ENCODE measurements at regions not wholly inside any gene's neighbourhood (a gene's known extent, or its start where the extent isn't known, plus 50 kb on each side); places are given as distances from the start of the nearest gene placed in this dataset.

DNA sequence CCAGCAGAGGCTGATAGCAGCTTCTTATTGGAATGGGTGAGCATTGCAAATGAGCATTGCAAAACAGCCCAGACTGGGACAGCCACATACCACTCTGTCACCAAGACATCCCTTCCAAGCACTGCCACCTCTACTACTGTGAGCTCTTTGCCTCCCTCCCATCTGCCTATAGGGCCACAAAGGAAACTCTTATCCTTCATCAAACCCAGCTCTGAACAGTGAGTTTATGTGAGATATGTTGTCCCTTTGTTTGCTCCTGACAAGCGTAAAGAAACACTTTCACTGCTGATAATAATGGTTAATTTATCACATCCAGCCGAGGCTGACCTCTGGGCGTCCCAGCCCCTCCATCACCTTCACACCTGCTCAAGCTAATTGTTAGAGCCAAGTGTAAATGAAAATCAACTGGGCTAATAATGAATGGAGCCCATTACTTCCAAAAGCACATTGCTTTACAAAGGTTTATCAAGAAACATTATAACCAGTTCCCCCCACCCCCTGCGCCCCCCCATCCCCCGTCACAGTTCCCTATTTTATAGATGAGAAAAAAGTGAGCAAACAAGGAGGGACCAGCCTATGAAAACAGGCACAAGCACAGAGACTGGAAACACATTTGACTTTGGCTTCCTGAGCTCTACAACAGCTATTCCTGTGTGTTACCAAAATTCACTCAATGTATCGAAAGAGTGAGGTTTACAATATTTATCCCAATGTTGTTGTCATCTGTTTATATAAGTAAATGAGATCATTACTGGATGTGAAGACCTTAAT is 146.3 kb downstream of the ANXA2 start:
- no peak overlapping the region for H3K4me2 ChIP-seq (ENCODE audit: low read length)
- H3K4me1 ChIP-seq = no peaks in the 10 kb centered on the region
- no peak overlapping the region for H2AFZ ChIP-seq
- H3K27ac ChIP-seq = no peak overlapping the region
- H3K9ac ChIP-seq = no peak overlapping the region
- H3K79me2 ChIP-seq = no peaks in the 10 kb centered on the region
- no peaks in the 10 kb centered on the region for H3K27me3 ChIP-seq (ENCODE audit: control insufficient read depth, insufficient read depth, low read length)
- no peaks in the 10 kb centered on the region for H3K9me3 ChIP-seq (ENCODE audit: control insufficient read depth, low read length)
- TF ChIP-seq, protein P1, sequence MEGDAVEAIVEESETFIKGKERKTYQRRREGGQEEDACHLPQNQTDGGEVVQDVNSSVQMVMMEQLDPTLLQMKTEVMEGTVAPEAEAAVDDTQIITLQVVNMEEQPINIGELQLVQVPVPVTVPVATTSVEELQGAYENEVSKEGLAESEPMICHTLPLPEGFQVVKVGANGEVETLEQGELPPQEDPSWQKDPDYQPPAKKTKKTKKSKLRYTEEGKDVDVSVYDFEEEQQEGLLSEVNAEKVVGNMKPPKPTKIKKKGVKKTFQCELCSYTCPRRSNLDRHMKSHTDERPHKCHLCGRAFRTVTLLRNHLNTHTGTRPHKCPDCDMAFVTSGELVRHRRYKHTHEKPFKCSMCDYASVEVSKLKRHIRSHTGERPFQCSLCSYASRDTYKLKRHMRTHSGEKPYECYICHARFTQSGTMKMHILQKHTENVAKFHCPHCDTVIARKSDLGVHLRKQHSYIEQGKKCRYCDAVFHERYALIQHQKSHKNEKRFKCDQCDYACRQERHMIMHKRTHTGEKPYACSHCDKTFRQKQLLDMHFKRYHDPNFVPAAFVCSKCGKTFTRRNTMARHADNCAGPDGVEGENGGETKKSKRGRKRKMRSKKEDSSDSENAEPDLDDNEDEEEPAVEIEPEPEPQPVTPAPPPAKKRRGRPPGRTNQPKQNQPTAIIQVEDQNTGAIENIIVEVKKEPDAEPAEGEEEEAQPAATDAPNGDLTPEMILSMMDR (IDR thresholded peaks at IDR 0.05) = no peak
- no peaks in the 10 kb centered on the region for H3K36me3 ChIP-seq (ENCODE audit: control insufficient read depth, insufficient read depth, low read length)
- no peak overlapping the region for H3K4me3 ChIP-seq (ENCODE audit: low read depth, low read length)

DNA sequence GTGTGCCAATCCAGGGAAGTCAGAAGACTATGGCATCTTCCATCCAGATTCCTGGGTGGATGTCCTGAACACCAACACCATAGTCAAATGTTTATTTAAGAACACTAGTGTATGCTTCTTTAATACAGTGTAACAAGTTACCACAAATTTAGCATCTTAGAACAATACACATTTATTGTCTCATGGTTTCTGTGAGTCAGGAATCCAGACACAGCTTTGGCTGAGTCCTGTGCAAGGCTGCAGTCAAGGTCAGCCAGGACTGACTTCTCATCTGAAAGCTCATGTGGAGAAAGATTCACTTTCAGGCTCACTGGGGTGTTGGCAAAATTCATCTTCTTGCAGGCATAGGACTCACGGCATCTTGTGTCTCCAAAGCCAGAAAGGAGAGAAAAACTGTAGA is 143.4 kb downstream of the ANXA2 start:
- no peaks in the 10 kb centered on the region for H3K36me3 ChIP-seq (ENCODE audit: control insufficient read depth, insufficient read depth, low read length)
- TF ChIP-seq, protein P1 (IDR thresholded peaks at IDR 0.05) = no peak

GRCh38 chr15:60255390-60255789 is 142.4 kb downstream of the ANXA2 start:
- no peak overlapping the region for H2AFZ ChIP-seq
- no peak overlapping the region for H3K4me3 ChIP-seq (ENCODE audit: low read depth, low read length)
- no peaks in the 10 kb centered on the region for H3K36me3 ChIP-seq (ENCODE audit: control insufficient read depth, insufficient read depth, low read length)
- H3K79me2 ChIP-seq = no peaks in the 10 kb centered on the region
- H3K4me2 ChIP-seq (ENCODE audit: low read length) = no peak overlapping the region
- no peak overlapping the region for H3K27ac ChIP-seq
- no peaks in the 10 kb centered on the region for H3K9me3 ChIP-seq (ENCODE audit: control insufficient read depth, low read length)
- no peaks in the 10 kb centered on the region for H3K27me3 ChIP-seq (ENCODE audit: control insufficient read depth, insufficient read depth, low read length)
- TF ChIP-seq, protein P1 (IDR thresholded peaks at IDR 0.05) = no peak
- no peak overlapping the region for H3K9ac ChIP-seq
- no peaks in the 10 kb centered on the region for H3K4me1 ChIP-seq

More for the DNA sequence above, 143.4 kb downstream of the ANXA2 start:
- Histone ChIP-seq H3K27ac (no peak overlapping the region), H3K4me3 (ENCODE audit: low read depth, low read length) (no peak overlapping the region), H3K9ac (no peak overlapping the region), H3K4me1 (no peaks in the 10 kb centered on the region), H3K4me2 (ENCODE audit: low read length) (no peak overlapping the region), H2AFZ (no peak overlapping the region), H3K9me3 (ENCODE audit: control insufficient read depth, low read length) (no peaks in the 10 kb centered on the region), H3K79me2 (no peaks in the 10 kb centered on the region), H3K27me3 (ENCODE audit: control insufficient read depth, insufficient read depth, low read length) (no peaks in the 10 kb centered on the region)

DNA sequence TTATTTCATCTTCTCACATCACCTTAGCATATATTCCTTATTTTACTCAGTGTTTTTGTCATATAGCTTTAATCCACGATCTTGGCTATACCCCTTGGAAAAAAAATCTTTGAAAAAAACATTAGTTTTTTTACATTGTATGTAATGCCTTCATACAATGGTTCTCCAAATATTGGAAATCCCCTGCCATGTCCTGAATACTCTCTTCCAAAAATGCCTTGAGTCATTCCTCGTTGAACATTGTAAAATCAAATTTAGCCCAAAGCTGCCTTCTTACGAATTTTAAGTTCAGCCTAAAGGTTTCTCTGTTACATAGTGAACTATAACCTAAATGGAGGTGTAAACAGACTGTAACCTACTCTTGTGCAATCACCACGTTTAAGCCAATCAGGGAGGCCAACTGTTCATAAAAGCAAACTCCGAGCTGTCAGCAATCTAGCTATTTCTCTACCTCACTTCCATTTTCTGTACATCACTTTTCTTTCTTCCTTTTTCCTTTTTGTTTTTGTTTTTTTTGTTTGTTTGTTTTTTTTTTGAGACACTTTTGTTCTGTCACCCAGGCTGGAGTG is 140.1 kb downstream of the ANXA2 start:
- no peak overlapping the region for H3K4me2 ChIP-seq (ENCODE audit: low read length)
- no peaks in the 10 kb centered on the region for H3K9me3 ChIP-seq (ENCODE audit: control insufficient read depth, low read length)
- no peaks in the 10 kb centered on the region for H3K36me3 ChIP-seq (ENCODE audit: control insufficient read depth, insufficient read depth, low read length)
- H3K4me1 ChIP-seq = no peaks in the 10 kb centered on the region
- H3K9ac ChIP-seq = no peak overlapping the region
- H3K4me3 ChIP-seq (ENCODE audit: low read depth, low read length) = no peak overlapping the region
- H2AFZ ChIP-seq = no peak overlapping the region
- no peaks in the 10 kb centered on the region for H3K27me3 ChIP-seq (ENCODE audit: control insufficient read depth, insufficient read depth, low read length)
- TF ChIP-seq, protein P1 (IDR thresholded peaks at IDR 0.05) = no peak
- no peak overlapping the region for H3K27ac ChIP-seq
- H3K79me2 ChIP-seq = no peaks in the 10 kb centered on the region

DNA sequence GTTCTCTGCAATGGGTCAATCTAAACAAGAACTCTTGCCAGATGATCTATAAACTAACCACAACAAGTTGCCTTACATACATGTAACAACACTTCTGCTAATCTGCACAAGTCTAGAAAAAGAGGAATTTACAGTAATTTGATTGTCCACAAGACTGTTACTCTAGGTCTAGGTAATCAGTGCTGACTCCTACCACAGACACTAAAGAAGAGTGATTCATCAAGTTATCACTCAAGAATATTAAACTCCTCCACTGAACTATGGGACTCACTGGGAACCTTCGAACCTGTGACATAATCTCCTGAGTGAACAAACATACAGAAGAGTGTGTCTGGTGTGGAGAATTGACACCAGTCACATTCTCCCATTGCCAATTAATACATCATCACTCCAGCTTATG is 138.3 kb downstream of the ANXA2 start:
- no peak overlapping the region for H3K27ac ChIP-seq
- no peak overlapping the region for H3K4me3 ChIP-seq (ENCODE audit: low read depth, low read length)
- H3K36me3 ChIP-seq (ENCODE audit: control insufficient read depth, insufficient read depth, low read length) = no peaks in the 10 kb centered on the region
- no peaks in the 10 kb centered on the region for H3K79me2 ChIP-seq
- H3K9ac ChIP-seq = no peak overlapping the region
- no peaks in the 10 kb centered on the region for H3K4me1 ChIP-seq
- no peaks in the 10 kb centered on the region for H3K27me3 ChIP-seq (ENCODE audit: control insufficient read depth, insufficient read depth, low read length)
- TF ChIP-seq, protein P1 (IDR thresholded peaks at IDR 0.05) = no peak
- H3K9me3 ChIP-seq (ENCODE audit: control insufficient read depth, low read length) = no peaks in the 10 kb centered on the region
- no peak overlapping the region for H2AFZ ChIP-seq
- no peak overlapping the region for H3K4me2 ChIP-seq (ENCODE audit: low read length)

All from parathyroid adenoma (tissue), 2 donors.